ENCODE measurements at regions not wholly inside any gene's neighbourhood (a gene's known extent, or its start where the extent isn't known, plus 50 kb on each side); places are given as distances from the start of the nearest gene placed in this dataset.

DNA sequence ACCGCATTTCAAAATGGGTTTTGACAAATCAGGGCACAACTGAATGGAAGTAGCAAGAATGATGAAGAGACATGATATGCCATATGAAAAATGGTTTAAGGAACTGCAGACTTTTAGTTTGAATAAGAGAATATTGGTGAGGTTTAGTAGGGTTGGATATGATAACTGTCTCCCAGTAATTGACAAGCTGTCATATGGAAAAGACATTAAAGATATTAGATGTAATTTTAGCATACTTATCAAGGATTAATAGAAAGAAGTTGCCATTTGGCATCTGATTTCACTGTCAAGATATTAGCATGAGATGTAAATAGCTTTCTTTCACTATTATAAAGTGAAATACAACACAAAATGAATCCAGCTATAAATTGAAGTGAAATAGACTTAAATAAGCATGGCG is 169.0 kb upstream of the MPDZ start:
- TF ChIP-seq, protein P1, sequence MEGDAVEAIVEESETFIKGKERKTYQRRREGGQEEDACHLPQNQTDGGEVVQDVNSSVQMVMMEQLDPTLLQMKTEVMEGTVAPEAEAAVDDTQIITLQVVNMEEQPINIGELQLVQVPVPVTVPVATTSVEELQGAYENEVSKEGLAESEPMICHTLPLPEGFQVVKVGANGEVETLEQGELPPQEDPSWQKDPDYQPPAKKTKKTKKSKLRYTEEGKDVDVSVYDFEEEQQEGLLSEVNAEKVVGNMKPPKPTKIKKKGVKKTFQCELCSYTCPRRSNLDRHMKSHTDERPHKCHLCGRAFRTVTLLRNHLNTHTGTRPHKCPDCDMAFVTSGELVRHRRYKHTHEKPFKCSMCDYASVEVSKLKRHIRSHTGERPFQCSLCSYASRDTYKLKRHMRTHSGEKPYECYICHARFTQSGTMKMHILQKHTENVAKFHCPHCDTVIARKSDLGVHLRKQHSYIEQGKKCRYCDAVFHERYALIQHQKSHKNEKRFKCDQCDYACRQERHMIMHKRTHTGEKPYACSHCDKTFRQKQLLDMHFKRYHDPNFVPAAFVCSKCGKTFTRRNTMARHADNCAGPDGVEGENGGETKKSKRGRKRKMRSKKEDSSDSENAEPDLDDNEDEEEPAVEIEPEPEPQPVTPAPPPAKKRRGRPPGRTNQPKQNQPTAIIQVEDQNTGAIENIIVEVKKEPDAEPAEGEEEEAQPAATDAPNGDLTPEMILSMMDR (IDR thresholded peaks at IDR 0.05; ENCODE audit: low read length): no peak
- no peak for TF ChIP-seq EZH2phosphoT487 (IDR thresholded peaks at IDR 0.05; ENCODE audit: low read length)
